WTC11 (cell line): ENCODE measurements at regions not wholly inside any gene's neighbourhood (a gene's known extent, or its start where the extent isn't known, plus 50 kb on each side); places are given as distances from the start of the nearest gene placed in this dataset.

Source experiments
- ATAC-seq: fragments of 200-7000 bp; cut with Tn5 transposase; 2 replicates; pipeline ENCODE4 v1.10.0; 2021; ENCODE audit warnings: mild to moderate bottlenecking, moderate library complexity
- CTCF ChIA-PET: fragments of 300-600 bp; sonication (Branson Sonifier 250); formaldehyde crosslinking; loops from one replicate; lab custom pipeline; 2021; ENCODE audit warnings: antibody characterized with exemption; lab: Charles Lee
- POLR2A ChIA-PET: fragments of 350-600 bp; sonication (Branson Sonifier 250); formaldehyde crosslinking; loops from one replicate; lab custom pipeline; 2021; ENCODE audit warnings: antibody characterized with exemption; lab: Charles Lee
- DNase-seq: peaks from one replicate; pipeline ENCODE4 v3.0.0; 2021; ENCODE audit warnings: low spot score
- H3K27ac Mint-ChIP-seq: 2 replicates; pipeline ENCODE4 v1.8.0; 2021; ENCODE audit warnings: mixed read lengths
- H3K27me3 Mint-ChIP-seq: 2 replicates; pipeline ENCODE4 v1.8.0; 2021; ENCODE audit warnings: low read depth, mild to moderate bottlenecking, moderate library complexity, mixed read lengths
- H3K36me3 Mint-ChIP-seq: 2 replicates; pipeline ENCODE4 v1.8.0; 2021; ENCODE audit warnings: mixed read lengths
- H3K4me1 Mint-ChIP-seq: 2 replicates; pipeline ENCODE4 v1.8.0; 2022; ENCODE audit warnings: mixed read lengths
- H3K4me3 Mint-ChIP-seq: 2 replicates; pipeline ENCODE4 v1.8.0; 2021; ENCODE audit warnings: mild to moderate bottlenecking, moderate library complexity, mixed read lengths
- H3K9me3 Mint-ChIP-seq: 2 replicates; pipeline ENCODE4 v1.8.0; 2021; ENCODE audit warnings: mixed read lengths
- CREM ChIP-seq: sonication (generic); formaldehyde crosslinking; IDR thresholded peaks from 2 replicates; pipeline ENCODE4 v1.8.1; 2022; ENCODE audit warnings: mild to moderate bottlenecking, missing genetic modification reagents, moderate library complexity
- E2F5 ChIP-seq: sonication (generic); formaldehyde crosslinking; IDR thresholded peaks from 2 replicates; pipeline ENCODE4 v1.8.1; 2022; ENCODE audit warnings: mild to moderate bottlenecking, moderate library complexity, missing genetic modification reagents
- ELF4 ChIP-seq: sonication (generic); formaldehyde crosslinking; IDR thresholded peaks from 2 replicates; pipeline ENCODE4 v1.8.1; 2022; ENCODE audit warnings: low read depth, mild to moderate bottlenecking, moderate library complexity, missing genetic modification reagents
- ERG ChIP-seq: fragments of 250-450 bp; sonication (Bioruptor Pico); IDR thresholded peaks from 2 replicates; pipeline ENCODE4 v1.8.0; 2021; ENCODE audit warnings: mild to moderate bottlenecking
- GABPB1 ChIP-seq: sonication (generic); formaldehyde crosslinking; IDR thresholded peaks from 2 replicates; pipeline ENCODE4 v1.8.1; 2023; ENCODE audit warnings: mild to moderate bottlenecking, missing genetic modification reagents
- HMGA2 ChIP-seq: fragments of 250-450 bp; sonication (Bioruptor Pico); IDR thresholded peaks from 2 replicates; pipeline ENCODE4 v1.4.0; 2021; ENCODE audit warnings: mild to moderate bottlenecking, moderate library complexity
- HMGXB4 ChIP-seq: sonication (generic); formaldehyde crosslinking; IDR thresholded peaks from 2 replicates; pipeline ENCODE4 v1.8.1; 2023; ENCODE audit warnings: mild to moderate bottlenecking, moderate library complexity, missing genetic modification reagents
- NFATC4 ChIP-seq: fragments of 250-450 bp; sonication (Bioruptor Pico); IDR thresholded peaks from 2 replicates; pipeline ENCODE4 v1.9.0; 2021; ENCODE audit warnings: mild to moderate bottlenecking
- OVOL2 ChIP-seq: fragments of 250-450 bp; sonication (Bioruptor Pico); IDR thresholded peaks from 2 replicates; pipeline ENCODE4 v1.9.0; 2021; ENCODE audit warnings: mild to moderate bottlenecking, borderline replicate concordance
- PRRX2 ChIP-seq: fragments of 250-450 bp; sonication (Bioruptor Pico); IDR thresholded peaks from 2 replicates; pipeline ENCODE4 v1.8.0; 2021; ENCODE audit warnings: mild to moderate bottlenecking
- RELA ChIP-seq: sonication (generic); formaldehyde crosslinking; IDR thresholded peaks from 2 replicates; pipeline ENCODE4 v1.8.1; 2022; ENCODE audit warnings: missing genetic modification reagents, mild to moderate bottlenecking, borderline replicate concordance
- TEAD1 ChIP-seq: sonication (generic); formaldehyde crosslinking; IDR thresholded peaks from 2 replicates; pipeline ENCODE4 v1.8.0; 2022; ENCODE audit warnings: mild to moderate bottlenecking, missing genetic modification reagents
- TP53 ChIP-seq: sonication (generic); formaldehyde crosslinking; IDR thresholded peaks from 2 replicates; pipeline ENCODE4 v1.8.1; 2023; ENCODE audit warnings: mild to moderate bottlenecking, missing genetic modification reagents
- ZNF416 ChIP-seq: fragments of 250-450 bp; sonication (Bioruptor Pico); IDR thresholded peaks from 2 replicates; pipeline ENCODE4 v1.9.0; 2021; ENCODE audit warnings: mild to moderate bottlenecking, inconsistent platforms
- TF ChIP-seq, protein P1 (sequence below): fragments of 250-450 bp; sonication (Bioruptor Pico); IDR thresholded peaks from 2 replicates; pipeline ENCODE4 v2.1.2; 2022; ENCODE audit warnings: mild to moderate bottlenecking, moderate library complexity
- TF ChIP-seq, protein P2 (sequence below): sonication (generic); formaldehyde crosslinking; IDR thresholded peaks from 2 replicates; pipeline ENCODE4 v1.8.0; 2022; ENCODE audit warnings: mild to moderate bottlenecking, missing genetic modification reagents
- TF ChIP-seq, protein P3 (sequence below): sonication (generic); formaldehyde crosslinking; IDR thresholded peaks from 2 replicates; pipeline ENCODE4 v1.8.0; 2023; ENCODE audit warnings: missing genetic modification reagents
- TF ChIP-seq, protein P4 (sequence below): sonication (generic); formaldehyde crosslinking; IDR thresholded peaks from 2 replicates; pipeline ENCODE4 v1.8.1; 2023; ENCODE audit warnings: mild to moderate bottlenecking, missing genetic modification reagents, borderline replicate concordance
- TF ChIP-seq, protein P5 (sequence below): sonication (generic); formaldehyde crosslinking; IDR thresholded peaks from 2 replicates; pipeline ENCODE4 v1.8.1; 2022; ENCODE audit warnings: low read depth, missing genetic modification reagents, borderline replicate concordance
- TF ChIP-seq, protein P6 (sequence below): fragments of 250-450 bp; sonication (Bioruptor Pico); IDR thresholded peaks from 2 replicates; pipeline ENCODE4 v1.9.0; 2021; ENCODE audit warnings: moderate library complexity, mild to moderate bottlenecking, inconsistent platforms, borderline replicate concordance

DNA sequence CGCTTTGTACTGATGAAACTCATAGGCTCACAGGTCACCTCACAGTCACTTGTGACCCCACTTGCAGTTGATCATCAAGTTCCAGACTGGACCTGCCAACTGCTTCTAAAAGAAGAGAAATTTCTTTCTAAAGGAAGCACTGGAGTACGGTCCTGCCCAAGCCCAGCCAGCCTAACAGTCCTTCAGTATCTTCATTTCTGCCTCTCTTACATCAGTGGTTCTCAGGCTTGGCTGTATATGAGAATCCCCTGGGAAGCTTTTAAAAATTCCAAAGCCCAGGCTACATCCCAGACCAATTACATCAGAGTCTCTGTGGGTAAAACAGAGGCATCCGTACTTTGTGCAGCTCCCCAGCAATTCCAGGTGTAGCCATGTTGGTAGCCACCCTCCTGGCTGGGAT lies 282.1 kb downstream of the NFIB start:
- Mint-ChIP-seq H3K36me3 (no peaks in the 10 kb centered on the region), H3K27ac (no peak overlapping the region), H3K4me3 (no peak overlapping the region), H3K9me3 (no peaks in the 10 kb centered on the region), H3K27me3 (no peaks in the 10 kb centered on the region), H3K4me1 (peaks cover 14% of the 10 kb centered on the region)
- ChIA-PET CTCF (no interaction called here), POLR2A (no interaction called here)
- ATAC-seq (no peak), DNase-seq (no peak)
- TF ChIP-seq, protein P1, sequence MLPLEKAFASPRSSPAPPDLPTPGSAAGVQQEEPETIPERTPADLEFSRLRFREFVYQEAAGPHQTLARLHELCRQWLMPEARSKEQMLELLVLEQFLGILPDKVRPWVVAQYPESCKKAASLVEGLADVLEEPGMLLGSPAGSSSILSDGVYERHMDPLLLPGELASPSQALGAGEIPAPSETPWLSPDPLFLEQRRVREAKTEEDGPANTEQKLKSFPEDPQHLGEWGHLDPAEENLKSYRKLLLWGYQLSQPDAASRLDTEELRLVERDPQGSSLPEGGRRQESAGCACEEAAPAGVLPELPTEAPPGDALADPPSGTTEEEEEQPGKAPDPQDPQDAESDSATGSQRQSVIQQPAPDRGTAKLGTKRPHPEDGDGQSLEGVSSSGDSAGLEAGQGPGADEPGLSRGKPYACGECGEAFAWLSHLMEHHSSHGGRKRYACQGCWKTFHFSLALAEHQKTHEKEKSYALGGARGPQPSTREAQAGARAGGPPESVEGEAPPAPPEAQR (CRISPR knock-in tag): no peak
- TF ChIP-seq, protein P2, sequence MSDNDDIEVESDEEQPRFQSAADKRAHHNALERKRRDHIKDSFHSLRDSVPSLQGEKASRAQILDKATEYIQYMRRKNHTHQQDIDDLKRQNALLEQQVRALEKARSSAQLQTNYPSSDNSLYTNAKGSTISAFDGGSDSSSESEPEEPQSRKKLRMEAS (CRISPR knock-in tag): no peak
- TF ChIP-seq CREM (CRISPR knock-in tag) (no peak), PRRX2 (CRISPR knock-in tag) (no peak), E2F5 (CRISPR knock-in tag) (no peak), ERG (CRISPR knock-in tag) (no peak), HMGA2 (CRISPR knock-in tag) (no peak), HMGXB4 (CRISPR knock-in tag) (no peak), NFATC4 (CRISPR knock-in tag) (no peak)
- TF ChIP-seq, protein P3, sequence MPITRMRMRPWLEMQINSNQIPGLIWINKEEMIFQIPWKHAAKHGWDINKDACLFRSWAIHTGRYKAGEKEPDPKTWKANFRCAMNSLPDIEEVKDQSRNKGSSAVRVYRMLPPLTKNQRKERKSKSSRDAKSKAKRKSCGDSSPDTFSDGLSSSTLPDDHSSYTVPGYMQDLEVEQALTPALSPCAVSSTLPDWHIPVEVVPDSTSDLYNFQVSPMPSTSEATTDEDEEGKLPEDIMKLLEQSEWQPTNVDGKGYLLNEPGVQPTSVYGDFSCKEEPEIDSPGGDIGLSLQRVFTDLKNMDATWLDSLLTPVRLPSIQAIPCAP (CRISPR knock-in tag): no peak
- TF ChIP-seq, protein P4, sequence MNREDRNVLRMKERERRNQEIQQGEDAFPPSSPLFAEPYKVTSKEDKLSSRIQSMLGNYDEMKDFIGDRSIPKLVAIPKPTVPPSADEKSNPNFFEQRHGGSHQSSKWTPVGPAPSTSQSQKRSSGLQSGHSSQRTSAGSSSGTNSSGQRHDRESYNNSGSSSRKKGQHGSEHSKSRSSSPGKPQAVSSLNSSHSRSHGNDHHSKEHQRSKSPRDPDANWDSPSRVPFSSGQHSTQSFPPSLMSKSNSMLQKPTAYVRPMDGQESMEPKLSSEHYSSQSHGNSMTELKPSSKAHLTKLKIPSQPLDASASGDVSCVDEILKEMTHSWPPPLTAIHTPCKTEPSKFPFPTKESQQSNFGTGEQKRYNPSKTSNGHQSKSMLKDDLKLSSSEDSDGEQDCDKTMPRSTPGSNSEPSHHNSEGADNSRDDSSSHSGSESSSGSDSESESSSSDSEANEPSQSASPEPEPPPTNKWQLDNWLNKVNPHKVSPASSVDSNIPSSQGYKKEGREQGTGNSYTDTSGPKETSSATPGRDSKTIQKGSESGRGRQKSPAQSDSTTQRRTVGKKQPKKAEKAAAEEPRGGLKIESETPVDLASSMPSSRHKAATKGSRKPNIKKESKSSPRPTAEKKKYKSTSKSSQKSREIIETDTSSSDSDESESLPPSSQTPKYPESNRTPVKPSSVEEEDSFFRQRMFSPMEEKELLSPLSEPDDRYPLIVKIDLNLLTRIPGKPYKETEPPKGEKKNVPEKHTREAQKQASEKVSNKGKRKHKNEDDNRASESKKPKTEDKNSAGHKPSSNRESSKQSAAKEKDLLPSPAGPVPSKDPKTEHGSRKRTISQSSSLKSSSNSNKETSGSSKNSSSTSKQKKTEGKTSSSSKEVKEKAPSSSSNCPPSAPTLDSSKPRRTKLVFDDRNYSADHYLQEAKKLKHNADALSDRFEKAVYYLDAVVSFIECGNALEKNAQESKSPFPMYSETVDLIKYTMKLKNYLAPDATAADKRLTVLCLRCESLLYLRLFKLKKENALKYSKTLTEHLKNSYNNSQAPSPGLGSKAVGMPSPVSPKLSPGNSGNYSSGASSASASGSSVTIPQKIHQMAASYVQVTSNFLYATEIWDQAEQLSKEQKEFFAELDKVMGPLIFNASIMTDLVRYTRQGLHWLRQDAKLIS (CRISPR knock-in tag): no peak

DNA sequence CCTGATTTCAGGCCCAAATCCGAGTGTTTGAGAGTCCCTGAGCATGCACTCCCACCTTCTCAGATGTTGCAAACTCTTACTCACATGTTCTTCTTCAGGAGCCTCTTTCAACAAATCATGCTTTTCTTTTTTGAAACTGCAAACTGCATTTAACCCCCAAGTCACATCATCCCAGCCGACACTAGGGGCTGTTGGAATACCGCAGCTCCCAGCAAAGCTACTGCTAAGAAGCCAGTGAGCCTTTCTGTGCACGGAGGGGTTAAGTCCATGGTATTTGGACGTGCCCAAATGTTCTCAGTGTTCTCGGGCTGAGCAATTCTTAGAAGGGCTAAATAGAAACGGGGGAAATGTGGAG lies 282.9 kb downstream of the NFIB start:
- DNase-seq: peak; percentile 29
- no peaks in the 10 kb centered on the region for H3K36me3 Mint-ChIP-seq
- ChIA-PET CTCF (no interaction called here), POLR2A (no interaction called here)
- H3K4me3 Mint-ChIP-seq: no peak overlapping the region
- peak; percentile 89 for ATAC-seq
- no peaks in the 10 kb centered on the region for H3K9me3 Mint-ChIP-seq
- H3K27me3 Mint-ChIP-seq: no peaks in the 10 kb centered on the region
- no peak overlapping the region; the same call in 1 of the 2 replicates for H3K27ac Mint-ChIP-seq
- H3K4me1 Mint-ChIP-seq: peaks cover 15% of the 10 kb centered on the region
- TF ChIP-seq ZNF416 (CRISPR knock-in tag): no peak
- no peak for TF ChIP-seq GABPB1 (CRISPR knock-in tag)
- TF ChIP-seq, protein P3 (CRISPR knock-in tag): no peak
- no peak for TF ChIP-seq TP53
- TF ChIP-seq RELA: no peak
- TF ChIP-seq ELF4: no peak
- TF ChIP-seq TEAD1 (CRISPR knock-in tag): no peak
- TF ChIP-seq HMGXB4 (CRISPR knock-in tag): no peak
- TF ChIP-seq, protein P5, sequence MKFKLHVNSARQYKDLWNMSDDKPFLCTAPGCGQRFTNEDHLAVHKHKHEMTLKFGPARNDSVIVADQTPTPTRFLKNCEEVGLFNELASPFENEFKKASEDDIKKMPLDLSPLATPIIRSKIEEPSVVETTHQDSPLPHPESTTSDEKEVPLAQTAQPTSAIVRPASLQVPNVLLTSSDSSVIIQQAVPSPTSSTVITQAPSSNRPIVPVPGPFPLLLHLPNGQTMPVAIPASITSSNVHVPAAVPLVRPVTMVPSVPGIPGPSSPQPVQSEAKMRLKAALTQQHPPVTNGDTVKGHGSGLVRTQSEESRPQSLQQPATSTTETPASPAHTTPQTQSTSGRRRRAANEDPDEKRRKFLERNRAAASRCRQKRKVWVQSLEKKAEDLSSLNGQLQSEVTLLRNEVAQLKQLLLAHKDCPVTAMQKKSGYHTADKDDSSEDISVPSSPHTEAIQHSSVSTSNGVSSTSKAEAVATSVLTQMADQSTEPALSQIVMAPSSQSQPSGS (CRISPR knock-in tag): no peak
- TF ChIP-seq, protein P6, sequence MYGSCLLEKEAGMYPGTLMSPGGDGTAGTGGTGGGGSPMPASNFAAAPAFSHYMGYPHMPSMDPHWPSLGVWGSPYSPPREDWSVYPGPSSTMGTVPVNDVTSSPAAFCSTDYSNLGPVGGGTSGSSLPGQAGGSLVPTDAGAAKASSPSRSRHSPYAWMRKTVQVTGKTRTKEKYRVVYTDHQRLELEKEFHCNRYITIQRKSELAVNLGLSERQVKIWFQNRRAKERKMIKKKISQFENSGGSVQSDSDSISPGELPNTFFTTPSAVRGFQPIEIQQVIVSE: no peak
- TF ChIP-seq OVOL2: no peak
- no peak for TF ChIP-seq CREM (CRISPR knock-in tag)
